HepG2 (cell line): ENCODE measurements at regions not wholly inside any gene's neighbourhood (a gene's known extent, or its start where the extent isn't known, plus 50 kb on each side); places are given as distances from the start of the nearest gene placed in this dataset.

Source experiments
- ATAC-seq: fragments of 200-7000 bp; cut with Tn5 transposase; 3 replicates; pipeline ENCODE4 v1.9.1; 2020; ENCODE audit warnings: mild to moderate bottlenecking, moderate library complexity
- BruUV-seq: library from RNA; stranded (reverse); fragments of 400-500 nt; replicated peaks from 2 replicates; lab custom pipeline; 2021; lab: Mats Ljungman, UMichigan
- CTCF ChIA-PET: fragments of 300-600 bp; formaldehyde crosslinking; extraction: SDS; loops from one replicate; lab custom pipeline; 2021; ENCODE audit warnings: low total read pairs, inconsistent platforms, low intra/inter-chr PET ratio; lab: Yijun Ruan, JAX
- POLR2A ChIA-PET: fragments of 350-600 bp; sonication (Branson Sonifier 250); formaldehyde crosslinking; loops from one replicate; lab custom pipeline; 2020; ENCODE audit warnings: antibody characterized with exemption, inconsistent platforms; lab: Yijun Ruan, JAX
- DNase-seq: peaks from one replicate; pipeline ENCODE4 v3.0.0-alpha.2; 2015; ENCODE audit warnings: low spot score
- FAIRE-seq: peaks from 3 replicates; lab custom pipeline; 2011; peaks lifted over from hg19 to GRCh38; lab: Jason Lieb, UNC
- H2AFZ ChIP-seq: one replicate; pipeline ENCODE4 v1.6.1; 2011; ENCODE audit warnings: low read length, inconsistent platforms
- H3K27ac ChIP-seq: fragments of 300-600 bp; 3 replicates; pipeline ENCODE4 v1.8.0; 2011; ENCODE audit warnings: mixed run types, mild to moderate bottlenecking, mixed read lengths, low read length, inconsistent platforms; ENCODE audit not compliant: insufficient read depth; ENCODE audit errors: extremely low read length
- H3K27me3 ChIP-seq, 2 experiments: fragments of 200-600 bp in 1 of 2; 2 replicates in 1 of 2; 3 replicates in 1 of 2; pipeline versions ENCODE4 v1.6.0 to v1.8.0; 2011; ENCODE audit warnings: low read length in 2 of 2, mild to moderate bottlenecking in 2 of 2, moderate library complexity in 2 of 2, inconsistent platforms in 1 of 2; ENCODE audit not compliant: insufficient read depth in 2 of 2, control insufficient read depth in 1 of 2
- H3K36me3 ChIP-seq, 2 experiments: fragments of 200-600 bp in 1 of 2; replicated peaks in 1 of 2; 2 replicates in 1 of 2; 3 replicates in 1 of 2; pipeline versions ENCODE4 v1.5.1 to v1.8.0; 2011; ENCODE audit warnings: low read length in 2 of 2, inconsistent platforms in 1 of 2; ENCODE audit not compliant: insufficient read depth in 2 of 2, control insufficient read depth in 1 of 2
- H3K4me1 ChIP-seq: 2 replicates; pipeline ENCODE4 v1.5.1; 2012; ENCODE audit warnings: low read length, inconsistent platforms; ENCODE audit not compliant: insufficient read depth
- H3K4me2 ChIP-seq: 2 replicates; pipeline ENCODE4 v1.6.0; 2011; ENCODE audit warnings: low read depth, low read length, inconsistent platforms
- H3K4me3 ChIP-seq, 3 experiments: fragments of 200-600 bp in 1 of 3; sonication (generic), shearing (Covaris generic) in 1 of 3; replicated peaks in 1 of 3; 2 replicates each; pipeline ENCODE4 v1.5.1; 2011 to 2016; ENCODE audit warnings: low read length in 3 of 3, inconsistent platforms in 2 of 3, low read depth in 2 of 3, mild to moderate bottlenecking in 2 of 3, control low read depth in 1 of 3, mixed read lengths in 1 of 3; ENCODE audit not compliant: insufficient read depth in 1 of 3
- H3K79me2 ChIP-seq: one replicate; pipeline ENCODE4 v1.6.1; 2011; ENCODE audit warnings: low read length, inconsistent platforms; ENCODE audit not compliant: insufficient read depth
- H3K9ac ChIP-seq: 2 replicates; pipeline ENCODE4 v1.6.0; 2011; ENCODE audit warnings: mild to moderate bottlenecking, low read depth, low read length, inconsistent platforms; ENCODE audit not compliant: insufficient read depth
- H3K9me3 ChIP-seq: 2 replicates; pipeline ENCODE4 v1.5.1; 2012; ENCODE audit warnings: mild to moderate bottlenecking, low read length
- H4K20me1 ChIP-seq: 2 replicates; pipeline ENCODE4 v1.6.0; 2011; ENCODE audit warnings: inconsistent platforms, mild to moderate bottlenecking, low read length, moderate library complexity; ENCODE audit not compliant: insufficient read depth
- KDM4B ChIP-seq: sonication (generic); formaldehyde crosslinking; IDR thresholded peaks from 2 replicates; pipeline ENCODE4 v1.4.0; 2020; ENCODE audit warnings: missing genetic modification reagents
- KDM5B ChIP-seq: sonication (generic); formaldehyde crosslinking; IDR thresholded peaks from 2 replicates; pipeline ENCODE4 v1.4.0; 2020; ENCODE audit warnings: missing genetic modification reagents, mild to moderate bottlenecking, borderline replicate concordance
- MNT ChIP-seq: fragments of 450-650 bp; IDR thresholded peaks from 2 replicates; pipeline ENCODE4 v1.6.1; 2016
- TEAD2 ChIP-seq: sonication (generic); formaldehyde crosslinking; IDR thresholded peaks from 2 replicates; pipeline ENCODE4 v1.9.0; 2021; ENCODE audit warnings: missing genetic modification reagents
- ZNF75D ChIP-seq: sonication (generic); formaldehyde crosslinking; IDR thresholded peaks from 2 replicates; pipeline ENCODE4 v1.8.1; 2023; ENCODE audit warnings: missing genetic modification reagents, mild to moderate bottlenecking, borderline replicate concordance
- ZNF816 ChIP-seq: sonication (generic); formaldehyde crosslinking; IDR thresholded peaks from 2 replicates; pipeline ENCODE4 v1.8.0; 2022; ENCODE audit warnings: missing genetic modification reagents, mild to moderate bottlenecking, borderline replicate concordance
- WGBS: methylation state at CpG from one replicate; pipeline ENCODE4 v1.1.6; 2017; ENCODE audit warnings: low lambda C conversion rate; 5-methylcytosine and 5-hydroxymethylcytosine counted together
- in situ Hi-C: cut with HindIII; loops from 2 replicates; pipeline ENCODE4 v1.10.0; 2017; ENCODE audit warnings: low pct_unique_long_range_greater_than_20kb; ENCODE audit not compliant: extremely low pct_ligation_motif_present
- intact Hi-C: fragments of 100-400 bp; cut with micrococcal nuclease; formaldehyde crosslinking; loops from one replicate; pipeline ENCODE4 v1.10.0; 2022; ENCODE audit not compliant: unreplicated experiment
- TF ChIP-seq, protein P1 (sequence below): sonication (generic); formaldehyde crosslinking; IDR thresholded peaks from 2 replicates; pipeline ENCODE4 v1.5.1; 2020; ENCODE audit warnings: mild to moderate bottlenecking, moderate library complexity, missing genetic modification reagents

DNA sequence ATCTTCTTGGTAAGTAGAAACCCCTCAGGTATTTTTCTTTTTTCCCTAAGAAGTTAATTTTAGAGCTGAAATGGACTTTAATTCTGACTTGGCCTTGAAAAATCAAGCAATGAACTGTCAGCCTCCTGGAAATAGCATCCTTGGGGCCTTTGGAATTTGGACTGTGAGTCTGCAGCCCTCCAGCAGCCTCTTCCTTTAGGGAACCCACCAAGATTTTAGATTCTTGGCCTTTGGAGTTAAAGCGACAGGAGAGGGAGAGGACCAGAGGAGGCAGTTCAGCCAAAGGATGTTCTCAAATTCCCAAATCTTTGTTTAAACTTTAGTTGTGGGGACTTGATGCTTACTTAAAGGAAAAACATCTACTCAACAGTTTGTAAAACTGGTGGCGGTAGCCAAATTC lies 288.6 kb downstream of the AACS start (continued):
- TF ChIP-seq ZNF75D: no peak

DNA sequence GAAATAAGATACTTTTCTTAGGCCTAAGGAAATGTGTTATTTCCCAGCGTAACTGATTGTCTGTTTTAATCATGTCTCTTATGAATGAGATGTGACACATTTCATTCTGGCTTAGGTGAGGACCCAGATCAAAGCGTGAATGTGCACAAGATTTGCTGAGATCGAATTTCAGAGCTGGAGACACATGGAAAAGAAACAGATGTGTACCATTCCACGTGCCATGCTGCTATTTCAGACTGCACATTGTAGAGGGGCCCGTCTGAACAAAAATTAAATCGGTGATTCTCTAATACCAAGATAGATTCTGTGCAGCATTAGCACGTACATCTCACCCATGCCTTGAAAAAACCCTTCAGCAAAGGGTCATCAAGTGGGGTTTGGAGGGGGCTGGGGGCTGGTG lies 290.4 kb downstream of the AACS start:
- Histone ChIP-seq H3K9me3 (no peaks in the 10 kb centered on the region), H3K27me3 (no peaks in the 10 kb centered on the region; a peak in 1 of 5 replicates), H3K27ac (no peak overlapping the region), H3K79me2 (no peaks in the 10 kb centered on the region), H3K4me2 (no peak overlapping the region), H3K9ac (no peak overlapping the region), H3K36me3 (no peaks in the 10 kb centered on the region), H2AFZ (no peak overlapping the region), H3K4me3 (no peak overlapping the region), H4K20me1 (no peaks in the 10 kb centered on the region), H3K4me1 (no peaks in the 10 kb centered on the region)
- DNase-seq (no peak), ATAC-seq (no peak), FAIRE-seq (no peak)
- intact Hi-C loops (no loop called here), in situ Hi-C loops (no loop called here)
- CTCF ChIA-PET: no interaction called here
- POLR2A ChIA-PET: no interaction called here
- WGBS: 18% methylated on average over 7 of the region's 7 CpGs
- BruUV-seq: no TSS peak
- TF ChIP-seq TEAD2 (CRISPR knock-in tag): no peak
- no peak for TF ChIP-seq KDM4B (CRISPR knock-in tag)
- TF ChIP-seq ZNF816 (CRISPR knock-in tag): no peak
- TF ChIP-seq MNT: peak; percentile 91
- no peak for TF ChIP-seq KDM5B (CRISPR knock-in tag)
- TF ChIP-seq, protein P1, sequence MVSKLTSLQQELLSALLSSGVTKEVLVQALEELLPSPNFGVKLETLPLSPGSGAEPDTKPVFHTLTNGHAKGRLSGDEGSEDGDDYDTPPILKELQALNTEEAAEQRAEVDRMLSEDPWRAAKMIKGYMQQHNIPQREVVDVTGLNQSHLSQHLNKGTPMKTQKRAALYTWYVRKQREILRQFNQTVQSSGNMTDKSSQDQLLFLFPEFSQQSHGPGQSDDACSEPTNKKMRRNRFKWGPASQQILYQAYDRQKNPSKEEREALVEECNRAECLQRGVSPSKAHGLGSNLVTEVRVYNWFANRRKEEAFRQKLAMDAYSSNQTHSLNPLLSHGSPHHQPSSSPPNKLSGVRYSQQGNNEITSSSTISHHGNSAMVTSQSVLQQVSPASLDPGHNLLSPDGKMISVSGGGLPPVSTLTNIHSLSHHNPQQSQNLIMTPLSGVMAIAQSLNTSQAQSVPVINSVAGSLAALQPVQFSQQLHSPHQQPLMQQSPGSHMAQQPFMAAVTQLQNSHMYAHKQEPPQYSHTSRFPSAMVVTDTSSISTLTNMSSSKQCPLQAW: no peak
